HG03457 (cell line): ENCODE measurements at regions not wholly inside any gene's neighbourhood (a gene's known extent, or its start where the extent isn't known, plus 50 kb on each side); places are given as distances from the start of the nearest gene placed in this dataset.

Experiments used
- ATAC-seq: cut with Tn5 transposase; IDR thresholded peaks from one replicate; pipeline ENCODE4 v1.9.1; 2021; ENCODE audit warnings: moderate number of reproducible peaks; ENCODE audit not compliant: unreplicated experiment

DNA sequence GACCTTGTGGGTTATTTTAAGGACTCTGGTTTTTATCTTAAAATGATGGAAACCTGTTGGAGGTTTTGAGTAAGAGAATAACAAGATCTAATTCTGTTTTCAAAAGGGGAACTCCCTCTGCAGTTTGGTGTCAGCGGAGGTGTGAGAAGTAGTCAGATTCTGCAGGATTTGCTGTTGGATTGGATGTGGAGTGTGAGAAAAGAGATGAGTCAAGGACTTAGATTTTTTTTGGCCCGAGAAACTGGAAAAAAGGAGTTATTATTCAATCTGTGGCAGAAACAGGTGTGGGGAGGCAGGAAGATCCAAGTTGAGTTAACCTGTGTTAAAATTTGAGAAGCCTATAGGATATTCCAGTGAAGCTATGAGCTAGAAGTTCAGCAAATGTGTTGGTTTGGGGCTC, 337.2 kb upstream of the FANCL start:
- no peak for ATAC-seq

GRCh38 chr2:58574873-58575272, 333.7 kb upstream of the FANCL start:
- no peak for ATAC-seq

DNA sequence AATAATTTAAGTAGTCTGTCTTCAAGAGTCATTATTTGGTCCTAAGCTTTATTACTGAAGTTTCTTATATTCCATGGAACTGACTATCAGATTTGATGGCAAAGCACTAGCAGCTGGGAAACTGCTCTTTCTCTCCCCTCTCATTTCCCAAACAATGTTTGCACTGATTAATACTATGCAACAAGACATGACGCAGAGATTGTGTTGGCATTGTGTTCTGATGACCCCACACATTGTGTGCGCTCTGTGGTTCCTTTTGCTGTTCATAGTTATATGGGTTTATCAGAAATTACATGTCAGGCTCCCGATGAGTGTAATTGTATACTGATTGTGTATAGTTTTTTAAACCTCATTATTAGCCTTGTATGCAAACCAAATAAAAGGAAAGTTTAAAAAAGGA, 331.6 kb upstream of the FANCL start:
- ATAC-seq, result no peak

- ATAC-seq, result peak; percentile 90
Measured at GRCh38 chr2:58571181-58571852, 330.2 kb upstream of the FANCL start.

DNA sequence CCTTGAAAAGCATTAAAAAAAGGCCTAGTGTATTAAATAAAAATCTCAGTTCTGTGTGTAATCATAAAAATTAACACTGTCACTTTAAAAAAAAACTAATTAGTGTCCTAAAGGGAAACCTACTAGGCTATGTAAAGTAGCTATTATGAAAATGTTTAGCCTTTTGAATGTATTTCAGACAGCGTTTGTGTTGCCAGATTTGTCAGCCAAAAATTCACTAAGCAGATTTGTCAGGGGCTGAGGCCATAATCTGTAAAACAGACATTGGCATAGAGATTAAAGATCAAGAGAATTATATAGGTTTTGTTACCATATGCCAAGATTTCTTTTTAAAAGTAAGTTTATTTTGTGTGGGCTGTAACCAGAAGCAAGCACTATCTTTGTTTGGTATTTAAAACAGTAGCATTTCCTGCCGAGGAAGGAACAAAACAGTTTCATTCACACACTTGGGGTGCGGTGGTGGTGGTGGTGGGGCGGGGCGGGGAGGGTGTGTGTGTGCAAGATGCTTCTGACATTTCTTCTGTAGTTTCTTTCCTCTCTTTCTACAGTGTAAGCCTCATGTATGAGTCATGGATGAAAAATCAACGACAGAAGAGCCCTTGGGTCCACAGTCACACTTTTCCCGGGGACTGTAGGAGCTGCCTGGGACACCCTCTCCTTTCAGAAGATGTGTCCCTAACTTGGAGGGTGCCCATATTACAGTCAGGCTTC, 328.5 kb upstream of the FANCL start:
- ATAC-seq, result no peak

- no peak for ATAC-seq
Measured at GRCh38 chr2:58568901-58569300, 327.8 kb upstream of the FANCL start.

GRCh38 chr2:58562276-58562675, 321.2 kb upstream of the FANCL start:
- no peak for ATAC-seq

DNA sequence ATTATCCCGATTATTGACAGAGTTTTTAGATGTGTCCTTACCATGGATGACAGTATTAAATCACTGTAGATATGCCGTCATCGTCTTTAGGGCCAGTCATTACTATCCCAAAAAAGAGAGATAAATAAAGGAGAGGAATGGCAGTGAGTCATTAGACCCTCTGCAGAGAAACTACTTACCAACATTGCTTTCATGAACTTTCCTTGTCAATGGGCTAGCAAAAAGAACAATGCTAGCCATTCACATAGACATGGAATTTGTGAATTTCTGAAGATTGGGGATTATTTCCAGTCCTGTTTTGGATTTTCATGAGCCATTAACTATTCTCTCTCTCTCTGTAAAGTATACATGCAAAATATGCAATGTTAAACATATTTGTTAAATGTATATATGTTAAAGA, 319.4 kb upstream of the FANCL start:
- no peak for ATAC-seq

- ATAC-seq, result no peak
Measured at GRCh38 chr2:58558881-58559280, 317.8 kb upstream of the FANCL start.

GRCh38 chr2:58557176-58557575, 316.1 kb upstream of the FANCL start:
- ATAC-seq, result no peak

DNA sequence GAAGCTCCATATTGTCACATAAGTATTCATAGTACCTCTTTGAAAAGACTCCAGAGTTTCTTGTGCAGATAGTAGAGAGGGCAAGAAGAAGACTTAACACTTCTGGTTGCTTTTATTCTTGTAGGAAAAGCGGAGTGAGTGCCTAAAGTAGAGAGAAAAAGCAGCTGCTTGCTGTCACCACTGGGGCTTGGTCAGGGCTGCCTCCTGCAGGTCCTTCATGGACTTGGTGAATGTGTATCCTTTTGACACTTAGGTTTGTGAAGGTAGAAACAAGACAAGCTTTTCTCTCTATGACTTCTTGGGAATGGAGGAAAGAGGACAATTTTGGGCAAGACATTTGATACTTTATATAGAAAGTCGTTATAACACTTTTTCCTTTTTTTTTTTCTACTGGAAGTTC, 312.8 kb upstream of the FANCL start:
- no peak for ATAC-seq

GRCh38 chr2:58553522-58553921, 312.4 kb upstream of the FANCL start:
- no peak for ATAC-seq

DNA sequence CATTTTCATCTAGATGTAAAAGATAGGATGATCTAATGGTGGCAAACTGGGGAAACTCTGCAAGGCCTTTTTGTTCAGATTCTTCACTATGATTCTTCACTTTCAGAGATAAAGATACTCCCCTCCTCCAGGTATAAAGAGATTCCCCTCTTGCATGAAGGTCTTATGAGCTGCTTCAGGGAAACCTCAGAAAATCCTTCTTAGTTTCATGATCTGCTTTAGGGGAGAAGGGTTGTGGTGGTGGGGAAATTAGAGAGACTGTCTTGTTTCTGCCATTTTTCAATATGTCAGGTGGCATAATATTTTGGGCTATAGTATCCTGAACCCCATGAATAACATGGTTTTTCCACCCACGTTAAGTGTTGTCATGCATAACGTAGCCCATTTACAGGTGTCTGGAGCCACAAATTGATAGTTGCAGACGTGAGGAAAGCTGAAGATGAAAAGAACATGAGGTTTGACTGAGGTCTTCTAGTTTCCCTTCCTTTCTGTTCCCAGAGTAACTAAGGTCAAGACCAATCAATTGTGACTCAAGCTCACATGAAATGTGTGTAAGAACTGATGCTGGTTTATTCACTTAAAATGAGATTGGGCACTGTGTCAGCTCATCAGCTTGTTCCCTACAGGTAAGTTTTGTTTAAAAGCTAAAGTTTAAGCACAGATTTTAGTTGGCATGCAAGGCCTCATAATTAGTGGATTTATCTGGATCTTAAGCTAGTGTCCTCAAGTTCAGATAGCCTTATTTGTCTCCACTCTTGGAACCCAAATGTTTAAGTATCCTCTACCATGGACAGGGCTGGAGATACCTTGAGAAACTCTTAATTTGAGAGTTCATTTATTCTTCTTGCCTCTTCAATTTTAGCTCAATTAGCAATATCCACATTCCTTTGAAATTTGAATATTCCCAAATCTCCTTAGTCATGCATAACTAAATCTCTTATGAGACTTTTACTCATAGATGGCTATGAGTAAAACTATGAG, 304.5 kb upstream of the FANCL start:
- ATAC-seq, result no peak

DNA sequence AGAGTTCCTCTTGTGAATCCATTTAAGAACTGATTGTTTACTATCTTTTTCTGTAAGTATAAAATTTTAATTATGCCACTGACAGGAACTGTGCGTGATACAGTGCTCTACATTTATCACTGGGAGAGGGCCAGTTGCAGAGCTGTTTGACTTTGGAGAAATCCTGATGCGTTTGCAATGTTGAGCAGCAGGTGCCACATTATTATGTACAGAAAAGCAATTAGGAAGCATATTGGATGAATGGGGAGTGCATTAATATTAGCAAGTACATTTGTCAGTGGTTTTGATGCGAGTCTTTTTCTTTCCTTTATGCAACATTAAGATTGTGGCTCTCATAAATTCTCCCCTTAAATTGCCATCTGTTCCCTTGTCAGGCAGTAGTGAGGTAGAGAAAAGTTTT, 302.3 kb upstream of the FANCL start:
- no peak for ATAC-seq

- ATAC-seq, result no peak
Measured at GRCh38 chr2:58541511-58541910, 300.4 kb upstream of the FANCL start.

GRCh38 chr2:58540681-58541080, 299.6 kb upstream of the FANCL start:
- no peak for ATAC-seq

- ATAC-seq, result no peak
Measured at GRCh38 chr2:58539973-58540372, 298.8 kb upstream of the FANCL start.

DNA sequence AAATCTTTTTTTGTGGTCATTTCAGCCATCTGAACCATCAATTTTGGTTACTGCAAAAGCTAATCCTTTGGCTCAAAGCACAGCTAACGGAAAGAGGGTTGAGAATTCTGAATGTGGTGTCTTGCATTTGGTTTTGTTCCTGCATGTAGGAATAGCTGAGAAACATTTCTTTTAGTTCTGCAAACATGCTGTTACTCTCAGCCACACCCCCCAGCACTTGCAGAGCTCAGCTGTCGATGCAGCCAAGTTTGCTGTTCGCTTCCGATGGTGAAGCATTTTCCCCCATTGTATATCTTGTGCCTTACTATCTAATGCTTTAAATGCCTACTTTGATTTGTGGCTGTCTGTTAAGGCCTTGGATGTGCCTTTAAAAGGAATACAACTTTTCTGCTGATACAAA, 294.9 kb upstream of the FANCL start:
- ATAC-seq, result no peak

GRCh38 chr2:58535182-58535581, 294.1 kb upstream of the FANCL start:
- ATAC-seq, result no peak

DNA sequence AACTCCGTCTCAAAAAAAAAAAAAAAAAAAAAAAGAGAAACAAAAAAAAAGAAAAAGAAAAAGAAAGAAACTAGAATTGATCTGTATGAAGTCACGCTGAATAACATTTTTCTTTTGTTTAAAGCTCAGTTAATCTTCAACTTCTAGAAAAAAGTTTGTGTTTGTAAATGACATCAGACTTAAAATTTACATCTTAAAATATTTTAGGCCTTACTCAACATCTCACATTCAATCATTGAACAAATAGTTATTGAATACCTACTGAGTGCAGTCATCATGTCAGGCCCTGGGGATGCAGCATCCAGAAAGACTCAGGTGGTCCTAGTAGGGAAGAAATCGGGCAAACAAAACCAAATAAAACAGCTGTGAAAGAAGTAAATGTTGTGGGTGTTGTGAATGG, 292.3 kb upstream of the FANCL start:
- no peak for ATAC-seq

- no peak for ATAC-seq
Measured at GRCh38 chr2:58532641-58533040, 291.5 kb upstream of the FANCL start.

DNA sequence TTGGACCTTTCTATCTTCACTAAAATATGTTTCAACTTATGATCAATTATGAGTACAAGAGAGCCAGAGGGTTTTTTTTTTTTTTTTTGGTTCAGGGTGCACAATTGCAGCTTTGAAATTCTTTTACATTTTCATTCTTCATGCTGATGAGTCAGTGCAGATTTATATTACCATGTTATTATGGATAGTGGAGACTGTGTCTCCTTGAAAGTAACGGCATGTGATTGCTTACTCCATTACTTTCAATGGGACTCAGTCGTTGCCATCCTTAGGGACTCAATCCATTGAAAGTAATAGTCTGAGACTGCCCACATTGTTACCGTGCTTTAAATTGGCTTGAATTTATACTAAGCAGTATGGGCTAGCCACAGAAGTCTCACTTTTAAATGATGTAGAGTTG, 286.5 kb upstream of the FANCL start:
- no peak for ATAC-seq
